Upper lobe of left lung (tissue), 4 donors: ENCODE measurements at regions not wholly inside any gene's neighbourhood (a gene's known extent, or its start where the extent isn't known, plus 50 kb on each side); places are given as distances from the start of the nearest gene placed in this dataset.

Experiments
- EP300 ChIP-seq, 4 donors: sonication (generic); formaldehyde crosslinking; IDR thresholded peaks; one replicate each; pipeline ENCODE4 v1.5.1; 2017; ENCODE audit warnings: antibody characterized with exemption in 4 of 4, control low read depth in 2 of 4
- POLR2A ChIP-seq, 4 donors: fragments of 450-650 bp; IDR thresholded peaks; one replicate each; pipeline ENCODE4 v1.5.1; 2016 to 2017; ENCODE audit warnings: antibody characterized with exemption in 4 of 4, mild to moderate bottlenecking in 2 of 4
- POLR2AphosphoS5 ChIP-seq, 2 donors: sonication (generic); formaldehyde crosslinking; IDR thresholded peaks; one replicate each; pipeline ENCODE4 v1.5.1; 2017; ENCODE audit warnings: antibody characterized with exemption in 2 of 2
- TF ChIP-seq, protein P1 (sequence below), 6 experiments: fragments of 450-650 bp in 4 of 6; fragments of 200-600 bp in 2 of 6; sonication (generic) in 2 of 6; IDR thresholded peaks; one replicate each; pipeline ENCODE4 v1.5.1; 2016 to 2019; ENCODE audit warnings: antibody characterized with exemption in 6 of 6

DNA sequence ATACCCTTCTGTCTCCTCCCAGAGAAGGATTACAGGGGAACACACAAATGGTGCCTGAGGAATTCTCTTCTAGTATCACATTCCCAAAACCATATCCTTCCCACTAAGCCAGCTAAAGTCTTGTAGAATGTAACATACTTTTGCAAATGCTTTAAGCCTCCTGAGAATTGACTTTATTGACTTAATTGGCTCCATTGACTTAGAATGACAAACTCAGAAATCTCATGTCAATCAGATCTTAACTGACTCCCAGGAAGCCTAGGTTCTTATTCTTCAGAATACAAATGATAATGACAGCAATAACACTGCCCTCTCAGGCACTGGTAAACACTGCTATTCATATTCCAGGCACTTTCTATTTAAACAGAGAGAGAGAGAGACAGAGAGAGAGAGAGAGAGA lies 356.9 kb upstream of the PRKCQ start:
- TF ChIP-seq, protein P1, sequence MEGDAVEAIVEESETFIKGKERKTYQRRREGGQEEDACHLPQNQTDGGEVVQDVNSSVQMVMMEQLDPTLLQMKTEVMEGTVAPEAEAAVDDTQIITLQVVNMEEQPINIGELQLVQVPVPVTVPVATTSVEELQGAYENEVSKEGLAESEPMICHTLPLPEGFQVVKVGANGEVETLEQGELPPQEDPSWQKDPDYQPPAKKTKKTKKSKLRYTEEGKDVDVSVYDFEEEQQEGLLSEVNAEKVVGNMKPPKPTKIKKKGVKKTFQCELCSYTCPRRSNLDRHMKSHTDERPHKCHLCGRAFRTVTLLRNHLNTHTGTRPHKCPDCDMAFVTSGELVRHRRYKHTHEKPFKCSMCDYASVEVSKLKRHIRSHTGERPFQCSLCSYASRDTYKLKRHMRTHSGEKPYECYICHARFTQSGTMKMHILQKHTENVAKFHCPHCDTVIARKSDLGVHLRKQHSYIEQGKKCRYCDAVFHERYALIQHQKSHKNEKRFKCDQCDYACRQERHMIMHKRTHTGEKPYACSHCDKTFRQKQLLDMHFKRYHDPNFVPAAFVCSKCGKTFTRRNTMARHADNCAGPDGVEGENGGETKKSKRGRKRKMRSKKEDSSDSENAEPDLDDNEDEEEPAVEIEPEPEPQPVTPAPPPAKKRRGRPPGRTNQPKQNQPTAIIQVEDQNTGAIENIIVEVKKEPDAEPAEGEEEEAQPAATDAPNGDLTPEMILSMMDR (IDR thresholded peaks at IDR 0.05): no peak
- TF ChIP-seq POLR2AphosphoS5 (IDR thresholded peaks at IDR 0.05) (no peak), POLR2A (IDR thresholded peaks at IDR 0.05) (no peak), EP300 (IDR thresholded peaks at IDR 0.05) (no peak)
